HG03064 (cell line): ENCODE measurements at regions not wholly inside any gene's neighbourhood (a gene's known extent, or its start where the extent isn't known, plus 50 kb on each side); places are given as distances from the start of the nearest gene placed in this dataset.
"Not testable (repeated sequence)": the region's sequence is repeated elsewhere in the genome, so short reads cannot be mapped to it uniquely, and the experiment has no call there.

Experiments used
- ATAC-seq: cut with Tn5 transposase; IDR thresholded peaks from one replicate; pipeline ENCODE4 v1.9.1; 2021; ENCODE audit warnings: low read depth; ENCODE audit not compliant: unreplicated experiment

DNA sequence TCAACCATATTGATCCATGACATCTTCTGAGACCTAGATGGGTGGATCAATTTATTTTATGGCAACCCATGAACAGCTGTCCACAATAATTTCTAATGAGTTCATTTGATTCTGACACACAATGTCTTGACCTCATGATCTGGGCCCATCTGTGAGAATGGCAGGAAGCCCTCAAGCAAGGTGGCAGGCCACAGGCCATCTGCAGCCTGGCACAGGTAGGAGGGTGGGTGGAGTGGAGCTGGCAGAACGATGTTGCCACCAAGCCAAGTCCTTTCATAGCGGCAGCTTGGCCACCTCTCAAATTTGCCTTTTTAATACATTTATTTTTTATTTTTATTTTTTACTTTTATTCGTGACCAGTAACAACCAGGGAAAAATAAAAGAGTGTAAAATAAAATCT is 1181.6 kb upstream of the SORCS1 start:
- ATAC-seq: no peak

DNA sequence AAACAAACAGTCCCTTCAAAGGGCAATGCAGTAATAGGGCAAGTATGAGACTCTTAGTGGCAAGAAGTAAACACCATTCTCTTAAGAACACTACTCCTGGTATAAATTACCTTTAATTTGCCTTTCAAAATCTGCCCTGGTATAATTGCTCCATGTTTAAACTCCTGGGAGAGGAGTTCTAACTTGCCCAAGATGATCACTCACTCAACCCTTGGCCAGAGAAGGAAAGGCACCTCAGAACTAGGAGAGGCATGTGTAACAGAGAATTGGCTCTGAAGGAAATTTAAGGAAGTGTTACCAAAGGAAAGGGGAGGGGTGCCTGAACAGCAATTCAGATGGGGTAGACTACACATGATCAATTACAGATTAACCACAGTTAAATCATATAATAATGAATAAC is 1173.6 kb upstream of the SORCS1 start:
- ATAC-seq: no peak

DNA sequence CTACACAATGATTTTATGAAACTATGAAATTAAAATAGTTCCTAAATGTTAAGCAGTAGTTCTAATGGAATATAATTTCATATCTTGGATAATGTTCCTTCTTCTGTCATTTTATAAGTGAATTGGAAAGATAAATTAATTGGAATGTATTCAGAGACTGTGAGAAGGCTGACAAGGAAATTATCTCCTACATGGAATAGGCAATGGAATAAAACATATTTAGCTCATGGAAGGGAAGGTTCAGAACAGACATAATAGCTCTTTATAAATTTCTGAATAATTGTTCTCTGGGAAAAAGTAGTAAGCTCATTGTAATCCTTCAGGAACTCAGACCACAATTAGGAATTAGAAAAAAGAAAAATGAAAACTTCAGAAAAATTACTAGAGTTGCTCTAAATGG is 1172.3 kb upstream of the SORCS1 start:
- ATAC-seq: no peak

DNA sequence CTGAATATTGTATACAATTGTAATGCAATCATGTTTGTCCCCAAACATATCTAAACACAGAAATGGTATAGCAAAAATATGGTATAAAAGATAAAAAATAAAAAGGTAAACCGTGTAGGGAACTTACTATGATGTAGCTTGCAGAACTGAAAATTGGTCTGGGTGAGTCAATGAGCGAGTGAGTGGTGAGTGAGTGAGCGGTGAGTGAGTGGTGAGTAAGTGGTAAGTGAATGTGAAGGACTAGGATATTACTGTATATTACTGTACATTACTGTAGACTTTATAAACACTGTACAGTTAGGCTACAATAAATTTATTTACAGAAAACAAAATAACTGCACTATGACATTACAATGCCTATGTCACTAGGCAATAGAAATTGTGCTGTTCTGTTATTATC is 1163.2 kb upstream of the SORCS1 start:
- no peak for ATAC-seq

DNA sequence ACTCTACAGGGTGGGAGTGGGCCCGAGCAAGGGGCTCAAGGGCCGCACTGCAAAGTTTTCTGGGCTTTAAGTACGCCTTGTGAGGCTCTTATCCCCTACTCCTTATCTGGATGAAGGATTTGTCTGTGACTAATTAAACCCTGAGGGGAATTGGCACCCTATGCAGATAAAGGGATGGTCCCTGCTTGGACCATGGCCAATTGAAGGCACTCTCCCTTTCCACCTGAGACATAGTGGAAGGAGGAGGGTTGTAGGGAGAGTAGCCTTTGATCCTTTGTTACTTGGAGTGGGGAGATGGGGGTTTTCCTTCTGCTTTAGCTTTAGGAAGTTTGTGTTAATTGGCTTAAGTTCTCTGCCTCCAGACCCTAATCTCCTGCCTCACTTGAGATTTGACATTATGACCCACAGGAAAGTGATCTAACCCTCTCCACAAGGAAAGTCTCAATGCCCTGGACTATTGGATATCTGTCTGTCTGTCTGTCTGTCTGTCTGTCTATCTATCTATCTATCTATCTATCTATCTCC is 1158.8 kb upstream of the SORCS1 start:
- no peak for ATAC-seq

DNA sequence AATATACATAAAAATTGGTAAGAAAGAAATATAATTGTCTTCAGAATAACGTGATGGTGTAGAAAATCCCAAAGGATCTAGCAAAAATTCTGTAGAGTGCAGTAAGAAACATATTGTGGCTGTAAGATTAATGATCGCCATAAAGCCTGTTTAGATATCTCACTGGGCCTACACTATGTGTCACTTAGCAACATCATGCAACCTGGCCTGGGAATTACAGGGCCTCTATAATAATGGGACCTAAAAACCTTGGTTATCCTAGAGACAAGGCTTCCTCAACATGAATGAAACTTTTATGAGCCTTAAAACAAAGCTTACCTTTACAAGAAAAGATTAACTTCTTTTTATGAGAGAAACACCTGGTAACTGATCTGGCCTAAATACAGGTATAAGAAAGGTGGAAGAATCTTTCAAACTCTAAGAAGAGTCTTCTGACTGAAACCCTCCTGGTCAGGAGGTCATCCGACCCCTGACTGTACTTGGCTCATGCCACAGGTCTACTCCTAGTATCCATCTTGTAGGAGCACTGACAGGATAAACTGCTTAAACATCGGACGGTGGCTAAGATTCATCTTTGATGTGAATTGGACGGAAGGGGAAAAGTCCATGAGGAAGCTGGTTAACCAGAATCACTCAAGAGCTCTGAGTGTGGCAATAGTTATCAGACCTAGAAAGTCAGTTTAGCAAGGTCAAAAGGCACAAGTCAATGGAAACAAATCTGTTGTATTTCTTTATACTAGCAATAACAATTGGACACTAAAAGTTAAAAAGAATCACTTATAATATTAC is 1155.1 kb upstream of the SORCS1 start:
- no peak for ATAC-seq

- not testable (repeated sequence) for ATAC-seq
Measured at GRCh38 chr10:108315636-108316035, 1151.1 kb upstream of the SORCS1 start.

DNA sequence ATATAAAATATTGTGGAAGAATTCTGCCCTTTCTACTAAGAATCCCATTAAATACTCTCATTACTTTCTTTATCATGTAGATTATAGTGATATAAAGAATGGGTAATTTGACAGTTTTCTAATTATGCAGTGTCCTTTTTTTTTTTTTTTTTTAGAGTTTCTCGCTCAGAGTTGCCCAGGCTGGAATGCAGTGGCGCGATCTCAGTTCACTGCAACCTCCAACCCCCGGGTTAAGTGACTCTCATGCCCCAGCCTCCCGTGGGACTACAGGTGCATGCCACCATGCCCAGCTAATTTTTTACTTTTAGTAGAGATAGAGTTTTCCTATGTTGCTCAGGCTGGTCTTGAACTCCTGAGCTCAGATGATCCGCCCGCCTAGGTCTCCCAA is 1143.4 kb upstream of the SORCS1 start:
- ATAC-seq: no peak

DNA sequence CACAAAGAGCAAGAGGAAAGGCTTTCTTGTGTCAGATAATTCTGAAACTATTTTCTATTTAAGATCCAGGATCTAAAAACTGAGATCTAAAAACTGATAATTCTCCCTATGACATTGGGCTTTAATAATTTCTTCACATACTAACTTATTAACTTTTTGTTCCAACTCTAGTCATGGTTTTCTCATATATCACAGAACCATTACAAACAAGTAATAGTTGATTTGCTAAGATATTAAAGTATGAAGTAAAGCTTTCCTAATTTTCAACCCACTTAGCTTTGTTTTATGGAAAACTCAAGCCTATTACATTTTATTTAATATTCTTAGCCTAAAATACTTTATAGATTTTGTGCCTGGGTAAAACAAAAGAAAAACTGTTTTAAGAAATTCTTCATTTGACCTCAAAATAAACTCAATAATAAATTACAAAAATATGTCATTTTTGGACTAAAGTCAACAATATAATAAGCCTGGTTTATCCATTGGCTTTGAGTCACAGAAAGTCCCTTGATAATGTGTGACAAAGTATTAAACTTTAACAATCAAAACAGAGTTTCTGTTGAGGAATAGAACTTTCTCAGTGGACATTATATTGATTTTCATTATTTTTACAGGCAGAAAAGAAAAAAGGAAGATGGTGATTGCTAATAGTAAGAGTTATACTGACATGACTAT is 1142.9 kb upstream of the SORCS1 start:
- no peak for ATAC-seq

GRCh38 chr10:108303149-108303548 is 1138.6 kb upstream of the SORCS1 start:
- ATAC-seq: no peak

DNA sequence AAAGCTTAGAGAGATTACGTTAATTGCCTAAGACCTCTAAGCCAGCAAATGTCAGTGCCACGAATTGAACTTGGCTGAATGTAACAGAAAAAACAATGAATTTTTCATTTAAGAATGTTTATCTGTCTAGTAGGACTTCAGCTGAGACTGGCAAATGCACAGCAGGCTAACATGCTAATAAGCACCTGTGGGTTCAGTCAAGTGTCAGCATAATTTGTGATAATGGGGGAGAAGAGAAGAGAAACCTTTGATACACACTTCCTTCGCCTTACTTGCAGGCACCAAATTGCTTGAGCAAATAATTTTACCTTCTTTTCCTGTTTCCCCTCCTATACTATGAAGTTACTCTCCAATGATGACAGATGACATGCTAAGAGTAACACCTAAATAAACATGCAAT is 1136.5 kb upstream of the SORCS1 start:
- no peak for ATAC-seq

DNA sequence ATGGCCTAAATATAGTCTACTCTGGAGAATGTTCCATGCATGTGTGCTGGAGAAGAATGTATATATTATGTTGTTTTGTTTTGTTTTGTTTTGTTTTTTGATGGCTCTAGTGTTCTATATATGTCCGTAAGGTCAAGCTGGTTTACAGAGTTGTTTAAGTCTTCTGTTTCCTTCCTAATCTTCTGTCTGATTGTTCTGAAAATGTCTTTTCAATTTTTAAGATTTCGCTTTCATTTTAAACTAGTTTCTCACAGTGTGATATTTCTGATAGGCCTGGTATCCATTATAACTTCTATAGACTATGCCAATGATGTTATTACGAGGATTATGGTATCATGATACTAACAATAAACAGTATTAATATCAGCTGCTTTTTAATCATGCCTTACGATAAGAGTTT is 1126.3 kb upstream of the SORCS1 start:
- ATAC-seq: no peak

- ATAC-seq: no peak
Measured at GRCh38 chr10:108275895-108276685, 1111.6 kb upstream of the SORCS1 start.

DNA sequence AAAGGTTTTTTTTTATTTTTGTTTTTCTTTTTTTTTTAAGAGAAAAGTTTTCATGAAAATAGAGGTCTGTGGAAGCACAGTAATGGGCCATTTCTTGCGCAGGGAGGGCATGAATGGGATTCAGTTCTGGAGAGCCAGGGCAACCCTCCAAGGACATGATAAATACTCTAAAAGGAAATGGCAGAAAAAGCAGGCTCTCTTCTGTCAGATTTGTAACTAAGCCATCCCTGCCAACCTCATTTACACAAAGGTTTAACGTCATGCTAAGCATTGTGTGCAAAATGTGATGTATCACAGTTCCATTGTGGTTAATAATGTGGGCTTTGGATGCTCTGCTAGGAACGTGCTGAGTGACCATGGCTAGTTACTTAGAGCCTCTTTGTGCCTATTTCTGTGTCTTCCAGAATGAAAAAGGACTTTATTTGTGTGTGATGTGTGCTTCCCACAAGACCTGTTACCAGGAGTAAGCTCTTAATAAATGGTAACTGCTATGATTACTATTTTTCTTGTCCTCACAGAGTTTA is 1095.9 kb upstream of the SORCS1 start:
- no peak for ATAC-seq

- ATAC-seq: no peak
Measured at GRCh38 chr10:108254089-108254488, 1089.6 kb upstream of the SORCS1 start.

GRCh38 chr10:108252771-108253170 is 1088.3 kb upstream of the SORCS1 start:
- no peak for ATAC-seq

DNA sequence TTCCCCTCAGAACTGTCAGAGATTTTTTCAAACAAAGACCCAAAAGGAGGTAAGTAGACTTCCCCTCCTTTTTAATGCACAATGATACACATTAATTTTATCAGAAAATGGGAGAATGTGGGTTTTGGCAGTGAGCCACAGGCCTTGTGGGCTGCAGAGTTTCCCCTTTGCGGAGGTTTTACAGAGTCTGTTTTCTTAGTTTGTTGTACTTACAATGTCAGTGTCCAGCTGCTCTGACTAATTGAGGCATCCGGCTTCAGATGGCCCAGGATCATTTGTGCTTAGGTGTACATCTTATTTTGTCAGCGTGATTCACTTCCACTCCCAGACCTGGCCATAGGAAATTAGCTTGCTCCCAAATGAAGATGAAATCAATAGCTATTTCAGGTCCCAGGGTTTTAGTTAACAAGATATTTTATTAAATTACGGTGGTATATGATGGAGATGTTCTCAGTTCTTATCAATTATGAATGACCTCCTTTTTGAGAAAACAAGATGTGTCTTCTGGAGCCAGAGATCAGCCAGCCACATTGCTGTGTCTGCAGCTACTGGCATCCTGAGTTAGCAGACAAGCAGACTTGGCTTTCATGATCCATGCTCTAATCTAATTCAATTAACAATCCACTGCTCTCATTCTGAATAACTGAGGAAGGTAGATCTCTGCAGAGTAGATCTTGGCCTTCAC is 1086.6 kb upstream of the SORCS1 start:
- no peak for ATAC-seq

GRCh38 chr10:108249940-108250339 is 1085.4 kb upstream of the SORCS1 start:
- ATAC-seq: no peak

GRCh38 chr10:108244443-108245228 is 1080.1 kb upstream of the SORCS1 start:
- no peak for ATAC-seq

DNA sequence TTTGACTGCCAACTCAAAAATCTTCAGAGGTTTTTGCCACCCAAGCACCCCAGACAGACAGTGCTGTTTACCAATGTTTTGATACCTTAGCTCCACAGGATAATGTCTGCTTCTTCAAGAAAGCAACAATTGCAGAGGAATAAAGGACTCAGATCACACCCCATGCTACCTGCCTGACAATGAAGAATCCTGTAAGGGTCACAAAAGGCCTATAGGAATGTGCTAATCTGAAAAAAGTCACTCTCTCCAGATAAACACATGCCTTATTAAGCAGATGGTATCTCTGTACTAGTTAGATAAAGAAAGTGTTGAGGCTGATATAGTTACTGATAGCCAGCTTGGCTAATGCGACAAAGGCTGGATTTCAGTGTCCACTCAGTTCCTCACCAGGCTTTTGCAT is 1076.7 kb upstream of the SORCS1 start:
- ATAC-seq: no peak
